BJ (cell line): ENCODE measurements at regions not wholly inside any gene's neighbourhood (a gene's known extent, or its start where the extent isn't known, plus 50 kb on each side); places are given as distances from the start of the nearest gene placed in this dataset.

Experiments used
- CTCF ChIA-PET: fragments of 350-600 bp; formaldehyde crosslinking; extraction: SDS; loops from one replicate; lab custom pipeline; 2021; ENCODE audit warnings: antibody characterized with exemption, inconsistent platforms; lab: Yijun Ruan, JAX
- POLR2A ChIA-PET: fragments of 300-600 bp; sonication (Branson Sonifier 250); formaldehyde crosslinking; extraction: SDS; loops from one replicate; lab custom pipeline; 2021; ENCODE audit warnings: antibody characterized with exemption; lab: Charles Lee
- DNase-seq: peaks from one replicate; pipeline ENCODE4 v3.0.0-alpha.2; 2011; ENCODE audit warnings: low read depth
- H3K27me3 ChIP-seq: 2 replicates; pipeline ENCODE4 v1.6.0; 2011; ENCODE audit warnings: low read length; ENCODE audit not compliant: control insufficient read depth, insufficient read depth
- H3K36me3 ChIP-seq: 2 replicates; pipeline ENCODE4 v1.5.1; 2011; ENCODE audit warnings: low read length; ENCODE audit not compliant: control insufficient read depth, insufficient read depth
- H3K4me3 ChIP-seq: 2 replicates; pipeline ENCODE4 v1.5.1; 2011; ENCODE audit warnings: low read depth, mild to moderate bottlenecking, control low read depth, low read length
- CTCF ChIP-seq: IDR thresholded peaks from 2 replicates; pipeline ENCODE4 v1.5.1; 2011; ENCODE audit warnings: low read depth, mild to moderate bottlenecking, control low read depth, inconsistent platforms, low read length, moderate library complexity; ENCODE audit not compliant: insufficient read depth

DNA sequence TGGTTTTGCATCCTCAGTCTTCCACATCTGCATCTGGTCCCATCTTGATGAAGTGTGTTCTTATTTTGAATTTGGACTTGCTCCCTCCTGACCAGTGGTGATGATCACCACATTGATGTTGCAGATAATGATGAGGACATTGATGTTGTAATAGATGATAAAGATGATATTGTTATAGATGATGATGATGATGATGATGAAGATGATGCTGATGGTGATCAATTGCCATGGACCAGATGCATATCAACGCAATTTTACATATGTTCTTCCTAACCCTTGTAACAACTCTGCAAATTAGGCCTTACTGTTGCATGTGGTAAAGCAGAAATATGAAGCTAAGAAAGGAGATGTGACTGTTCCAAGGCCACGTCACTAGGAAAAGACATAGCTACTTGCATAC, 380.3 kb upstream of the TBX3 start:
- POLR2A ChIA-PET, result no interaction called here
- Histone ChIP-seq H3K4me3 (no peak overlapping the region), H3K27me3 (no peaks in the 10 kb centered on the region), H3K36me3 (no peaks in the 10 kb centered on the region)
- CTCF ChIA-PET, result interaction anchor here (2.2 kb wide), 1 partner anchor 12 kb away, joined by 8 read pairs; no protein-coding TSS in a partner anchor
- DNase-seq, result no peak
- no peak for TF ChIP-seq CTCF

DNA sequence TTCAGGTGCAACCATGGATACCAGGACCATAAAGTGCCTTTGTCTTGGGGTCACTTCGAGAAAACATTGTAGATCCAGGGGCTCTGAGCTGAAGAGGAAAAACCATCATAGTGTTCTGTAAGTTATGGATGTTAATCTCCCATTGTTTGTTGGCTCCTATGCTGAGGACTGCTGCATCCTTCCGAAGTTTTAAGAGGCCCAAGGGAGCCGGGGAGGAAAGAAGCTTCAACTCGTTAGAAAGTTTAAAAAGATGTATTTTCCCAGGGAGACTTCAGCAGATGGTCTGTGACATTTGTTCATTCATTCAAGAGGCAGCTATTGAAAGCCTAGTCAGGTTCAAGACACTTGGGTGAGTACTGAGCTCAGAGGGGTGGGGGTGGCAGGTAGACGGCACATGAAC, 378.8 kb upstream of the TBX3 start:
- ChIA-PET POLR2A (interaction anchor here (0.7 kb wide), 2 partner anchors 194 to 371 kb away, joined by 3 to 6 read pairs; no protein-coding TSS in a partner anchor), CTCF (no interaction called here)
- DNase-seq, result no peak
- Histone ChIP-seq H3K36me3 (no peaks in the 10 kb centered on the region), H3K4me3 (no peak overlapping the region), H3K27me3 (no peaks in the 10 kb centered on the region)
- no peak for TF ChIP-seq CTCF

- no peaks in the 10 kb centered on the region for H3K27me3 ChIP-seq
- no peaks in the 10 kb centered on the region for H3K36me3 ChIP-seq
- TF ChIP-seq CTCF, result no peak
- DNase-seq, result peak; percentile 87
- POLR2A ChIA-PET, result no interaction called here
- CTCF ChIA-PET, result interaction anchor here (0.5 to 1.0 kb wide), 2 partner anchors 37 to 398 kb away, joined by 3 read pairs; no protein-coding TSS in a partner anchor
- H3K4me3 ChIP-seq, result no peak overlapping the region
Measured at GRCh38 chr12:115060477-115061168, 376.6 kb upstream of the TBX3 start.

GRCh38 chr12:115057445-115057844, 373.5 kb upstream of the TBX3 start:
- Histone ChIP-seq H3K36me3 (no peaks in the 10 kb centered on the region), H3K27me3 (no peaks in the 10 kb centered on the region), H3K4me3 (no peak overlapping the region)
- ChIA-PET POLR2A (no interaction called here), CTCF (no interaction called here)
- TF ChIP-seq CTCF, result no peak
- DNase-seq, result no peak

GRCh38 chr12:115051378-115051777, 367.4 kb upstream of the TBX3 start:
- H3K4me3 ChIP-seq, result no peak overlapping the region
- no peak for TF ChIP-seq CTCF
- no peak for DNase-seq
- H3K36me3 ChIP-seq, result no peaks in the 10 kb centered on the region
- POLR2A ChIA-PET, result no interaction called here
- H3K27me3 ChIP-seq, result no peaks in the 10 kb centered on the region; the same call in 1 of the 2 replicates
- CTCF ChIA-PET, result no interaction called here
